Heart left ventricle (tissue), 16 donors: ENCODE measurements at regions not wholly inside any gene's neighbourhood (a gene's known extent, or its start where the extent isn't known, plus 50 kb on each side); places are given as distances from the start of the nearest gene placed in this dataset.
A peak's percentile ranks its signal among the peaks of the same experiment; 100 is the strongest.

Experiments used
- ATAC-seq, 4 donors: fragments of 200-7000 bp; cut with Tn5 transposase; one replicate each; pipeline ENCODE4 v1.9.1; 2020 to 2022; ENCODE audit warnings: moderate library complexity in 4 of 4, mild to moderate bottlenecking in 3 of 4, moderate number of reproducible peaks in 1 of 4
- DNase-seq, 5 donors: peaks; one replicate each; pipeline ENCODE4 v3.0.0-alpha.2; 2020
- H3K27ac ChIP-seq, 12 donors: fragments of 200-600 bp; sonication (generic) in 4 of 12; one replicate each; pipeline versions ENCODE4 v1.5.0 to v1.8.0; 2016 to 2022; ENCODE audit warnings: mild to moderate bottlenecking in 2 of 12
- H3K27me3 ChIP-seq, 9 donors: fragments of 200-600 bp; sonication (generic) in 2 of 9; one replicate each; pipeline versions ENCODE4 v1.5.1 to v1.8.0; 2016 to 2022; ENCODE audit warnings: mild to moderate bottlenecking in 3 of 9
- H3K36me3 ChIP-seq, 9 donors: fragments of 200-600 bp; sonication (generic) in 2 of 9; one replicate each; pipeline versions ENCODE4 v1.5.0 to v1.8.0; 2018 to 2022; ENCODE audit warnings: mild to moderate bottlenecking in 2 of 9
- H3K4me1 ChIP-seq, 12 donors: fragments of 200-600 bp; sonication (generic) in 4 of 12; one replicate each; pipeline versions ENCODE4 v1.5.0 to v1.8.0; 2016 to 2022; ENCODE audit warnings: mild to moderate bottlenecking in 3 of 12
- H3K4me3 ChIP-seq, 12 donors: fragments of 200-600 bp; sonication (generic) in 4 of 12; one replicate each; pipeline versions ENCODE4 v1.5.0 to v1.8.0; 2017 to 2022; ENCODE audit warnings: mild to moderate bottlenecking in 9 of 12, moderate library complexity in 4 of 12
- H3K9me3 ChIP-seq, 12 donors: fragments of 200-600 bp; sonication (generic) in 4 of 12; one replicate each; pipeline versions ENCODE4 v1.5.0 to v1.8.0; 2016 to 2022; ENCODE audit warnings: mild to moderate bottlenecking in 1 of 12
- POLR2A ChIP-seq, 2 donors: fragments of 450-650 bp; IDR thresholded peaks; one replicate each; pipeline ENCODE4 v1.6.1; 2017; ENCODE audit warnings: antibody characterized with exemption in 2 of 2, mild to moderate bottlenecking in 2 of 2, moderate library complexity in 2 of 2
- WGBS, 4 donors: extraction: QIAGEN DNeasy Blood & Tissue Kit in 2 of 4; methylation state at CpG; one replicate each; pipeline versions ENCODE4 v1.1.5 to v1.1.7; 2013 to 2018; 5-methylcytosine and 5-hydroxymethylcytosine counted together
- intact Hi-C, 10 donors: fragments of 100-400 bp; cut with DNase I; formaldehyde crosslinking; loops; one replicate each; pipeline versions ENCODE4 v1.11.1 to v1.14.2; 2022
- TF ChIP-seq, protein P1 (sequence below), 12 donors: fragments of 200-600 bp; sonication (generic) in 4 of 12; IDR thresholded peaks; one replicate each; pipeline versions ENCODE4 v1.5.0 to v1.8.0; 2018 to 2022; ENCODE audit warnings: antibody characterized with exemption in 12 of 12, mild to moderate bottlenecking in 5 of 12
- donor health status: ischemic (EF 13 %, LVEDD 7.1; RV severe dilation, severe dysfunction).
- donor health status: healthy with polysubstance abuse.
- donor health status: DM: no; HTN: yes; CAD: no.
- donor health status: DM: no; HTN: no; CAD: no.
- donor health status: ischemic (EF 25% LVEDD 6.9; RV normal size, moderate dysfunction).
- donor health status: ischemic (EF 25% LVEDD 5.7; RV mildly dilated, moderate dysfunction).
- donor health status: healthy.
- donor health status: DM: yes; HTN: yes; CAD: no.
- donor health status: ischemic (EF 35%, LVEDD 5.7; RV mildly dilated, moderate dysfunction).
- donor health status: nonischemic (EF 11% LVEDD 7.7; RV severe dilation, severe dysfunction).
- donor health status: DM: yes; HTN: yes; CAD: no.
- donor health status: PGD.
- donor health status: ischemic (EF 29% LVEDD 5.4; RV normal size, mild dysfunction).
- donor health status: nonischemic (EF 23%, LVEDD 6.1; RV moderate dilation, normal function).

- H3K4me3 ChIP-seq = no peak overlapping the region
- DNase-seq = no peak
- intact Hi-C loops = loop anchor here in 1 of 10 donors (2.0 kb wide), 1 partner anchor 27 kb away; no protein-coding TSS in a partner anchor
- WGBS, 4 donors = 94 to 98% (median 96%) methylated on average over 2 of the region's 2 CpGs
- TF ChIP-seq, protein P1, sequence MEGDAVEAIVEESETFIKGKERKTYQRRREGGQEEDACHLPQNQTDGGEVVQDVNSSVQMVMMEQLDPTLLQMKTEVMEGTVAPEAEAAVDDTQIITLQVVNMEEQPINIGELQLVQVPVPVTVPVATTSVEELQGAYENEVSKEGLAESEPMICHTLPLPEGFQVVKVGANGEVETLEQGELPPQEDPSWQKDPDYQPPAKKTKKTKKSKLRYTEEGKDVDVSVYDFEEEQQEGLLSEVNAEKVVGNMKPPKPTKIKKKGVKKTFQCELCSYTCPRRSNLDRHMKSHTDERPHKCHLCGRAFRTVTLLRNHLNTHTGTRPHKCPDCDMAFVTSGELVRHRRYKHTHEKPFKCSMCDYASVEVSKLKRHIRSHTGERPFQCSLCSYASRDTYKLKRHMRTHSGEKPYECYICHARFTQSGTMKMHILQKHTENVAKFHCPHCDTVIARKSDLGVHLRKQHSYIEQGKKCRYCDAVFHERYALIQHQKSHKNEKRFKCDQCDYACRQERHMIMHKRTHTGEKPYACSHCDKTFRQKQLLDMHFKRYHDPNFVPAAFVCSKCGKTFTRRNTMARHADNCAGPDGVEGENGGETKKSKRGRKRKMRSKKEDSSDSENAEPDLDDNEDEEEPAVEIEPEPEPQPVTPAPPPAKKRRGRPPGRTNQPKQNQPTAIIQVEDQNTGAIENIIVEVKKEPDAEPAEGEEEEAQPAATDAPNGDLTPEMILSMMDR (IDR thresholded peaks at IDR 0.05) = no peak
- ATAC-seq = no peak
- no peaks in the 10 kb centered on the region for H3K36me3 ChIP-seq
- no peak overlapping the region for H3K27ac ChIP-seq
- peaks cover 0 to 25% (median 15%) of the 10 kb centered on the region in 12 donors for H3K4me1 ChIP-seq
- no peaks in the 10 kb centered on the region for H3K27me3 ChIP-seq
- no peaks in the 10 kb centered on the region for H3K9me3 ChIP-seq
Observed at GRCh38 chr1:212224102-212224501, 61.1 kb upstream of the PPP2R5A start.

GRCh38 chr1:212225416-212225815 lies 59.8 kb upstream of the PPP2R5A start:
- Histone ChIP-seq H3K27me3 (no peaks in the 10 kb centered on the region), H3K36me3 (no peaks in the 10 kb centered on the region), H3K27ac (peak overlapping the region in 2 of 12 donors; percentile 26 to 33), H3K4me3 (no peak overlapping the region), H3K9me3 (no peaks in the 10 kb centered on the region), H3K4me1 (peaks cover 0 to 19% (median 8%) of the 10 kb centered on the region in 12 donors)
- ATAC-seq = peak in 1 of 4 donors; percentile 64
- TF ChIP-seq, protein P1 (IDR thresholded peaks at IDR 0.05) = no peak
- no peak for TF ChIP-seq POLR2A (IDR thresholded peaks at IDR 0.05)
- 41 to 60% (median 53%) methylated on average over 6 of the region's 6 CpGs for WGBS, 4 donors
- intact Hi-C loops = loop anchor here in 1 of 10 donors (2.0 kb wide), 1 partner anchor 25 kb away; no protein-coding TSS in a partner anchor
- no peak for DNase-seq

- Histone ChIP-seq H3K4me3 (no peak overlapping the region), H3K36me3 (no peaks in the 10 kb centered on the region), H3K4me1 (peaks cover 0 to 19% (median 8%) of the 10 kb centered on the region in 12 donors), H3K27me3 (no peaks in the 10 kb centered on the region), H3K9me3 (no peaks in the 10 kb centered on the region), H3K27ac (peak overlapping the region in 6 of 12 donors; percentile 8 to 52 (median 32))
- no peak for DNase-seq
- intact Hi-C loops = loop anchor here in 1 of 10 donors (2.0 kb wide), 1 partner anchor 25 kb away; no protein-coding TSS in a partner anchor
- TF ChIP-seq POLR2A (IDR thresholded peaks at IDR 0.05) = no peak
- TF ChIP-seq, protein P1 (IDR thresholded peaks at IDR 0.05) = no peak
- 86 to 94% (median 87%) methylated on average over 4 of the region's 4 CpGs for WGBS, 4 donors
- ATAC-seq = peak in 2 of 4 donors; percentile 14 to 48
Observed at GRCh38 chr1:212225871-212226302, 59.3 kb upstream of the PPP2R5A start.

DNA sequence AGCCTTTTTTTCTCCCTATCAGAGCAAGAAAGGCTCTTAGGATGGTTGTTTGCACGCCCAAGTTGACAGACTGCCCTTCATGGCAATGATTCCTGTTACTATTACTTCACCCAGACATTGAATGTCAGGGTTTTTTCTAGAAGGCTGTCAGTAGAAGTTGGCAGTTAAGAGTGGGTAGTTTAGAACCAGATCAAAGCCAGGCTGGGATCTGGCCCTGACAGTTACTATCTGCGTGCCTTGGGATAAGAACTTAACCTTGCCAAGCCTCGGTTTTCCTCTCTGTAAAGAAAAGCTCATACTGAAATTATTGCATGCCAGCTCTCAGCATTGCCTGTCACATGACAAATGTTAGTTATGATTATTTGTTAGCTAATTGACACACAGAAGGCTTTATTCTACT lies 58.7 kb upstream of the PPP2R5A start:
- Histone ChIP-seq H3K9me3 (no peaks in the 10 kb centered on the region), H3K4me3 (no peak overlapping the region), H3K4me1 (peaks cover 0 to 19% (median 8%) of the 10 kb centered on the region in 12 donors), H3K27me3 (no peaks in the 10 kb centered on the region), H3K36me3 (no peaks in the 10 kb centered on the region), H3K27ac (peak overlapping the region in 6 of 12 donors; percentile 8 to 52 (median 32))
- peak in 2 of 4 donors; percentile 55 to 58 for ATAC-seq
- WGBS, 4 donors = 54 to 63% (median 61%) methylated on average over 3 of the region's 3 CpGs
- intact Hi-C loops = no loop called here
- TF ChIP-seq, protein P1 (IDR thresholded peaks at IDR 0.05) = no peak
- no peak for DNase-seq
